Ascending aorta (tissue), 2 donors: ENCODE measurements at regions not wholly inside any gene's neighbourhood (a gene's known extent, or its start where the extent isn't known, plus 50 kb on each side); places are given as distances from the start of the nearest gene placed in this dataset.

Experiments
- DNase-seq, 2 donors: peaks; one replicate each; pipeline ENCODE4 v3.0.0-alpha.2; 2019; ENCODE audit warnings: low spot score in 2 of 2
- H3K27ac ChIP-seq, 2 donors: fragments of 200-600 bp; sonication (generic); one replicate each; pipeline ENCODE4 v1.5.1; 2016 to 2017; ENCODE audit warnings: mild to moderate bottlenecking in 1 of 2
- H3K27me3 ChIP-seq: fragments of 200-600 bp; sonication (generic); one replicate; pipeline ENCODE4 v1.5.1; 2017
- H3K36me3 ChIP-seq, 2 donors: fragments of 200-600 bp; sonication (generic); one replicate each; pipeline ENCODE4 v1.5.1; 2016
- H3K4me1 ChIP-seq, 2 donors: fragments of 200-600 bp; sonication (generic); one replicate each; pipeline ENCODE4 v1.5.1; 2016 to 2017; ENCODE audit warnings: mild to moderate bottlenecking in 1 of 2
- H3K4me3 ChIP-seq, 2 donors: fragments of 200-600 bp; sonication (generic); one replicate each; pipeline ENCODE4 v1.5.1; 2016 to 2017; ENCODE audit warnings: mild to moderate bottlenecking in 1 of 2
- H3K9me3 ChIP-seq, 2 donors: fragments of 200-600 bp; sonication (generic); one replicate each; pipeline ENCODE4 v1.5.1; 2016
- CTCF ChIP-seq, 3 experiments: fragments of 200-600 bp in 2 of 3; fragments of 450-650 bp in 1 of 3; sonication (generic) in 2 of 3; IDR thresholded peaks; one replicate each; pipeline ENCODE4 v1.5.1; 2016 to 2019; ENCODE audit warnings: antibody characterized with exemption in 3 of 3, mild to moderate bottlenecking in 1 of 3, moderate library complexity in 1 of 3
- intact Hi-C: fragments of 100-400 bp; cut with DNase I; formaldehyde crosslinking; loops from one replicate; pipeline ENCODE4 v1.15.1; 2023

GRCh38 chr1:193487722-193488121 lies 301.3 kb upstream of the B3GALT2 start:
- H3K36me3 ChIP-seq: no peaks in the 10 kb centered on the region
- no peak overlapping the region for H3K27ac ChIP-seq
- H3K27me3 ChIP-seq: no peaks in the 10 kb centered on the region
- H3K9me3 ChIP-seq: no peaks in the 10 kb centered on the region
- no peak overlapping the region for H3K4me3 ChIP-seq
- TF ChIP-seq CTCF (IDR thresholded peaks at IDR 0.05): no peak
- no peak for DNase-seq
- H3K4me1 ChIP-seq: no peaks in the 10 kb centered on the region
- intact Hi-C loops: no loop called here

- H3K27me3 ChIP-seq: no peaks in the 10 kb centered on the region
- DNase-seq: no peak
- H3K36me3 ChIP-seq: no peaks in the 10 kb centered on the region
- TF ChIP-seq CTCF (IDR thresholded peaks at IDR 0.05): no peak
- H3K4me1 ChIP-seq: no peaks in the 10 kb centered on the region
- no peaks in the 10 kb centered on the region for H3K9me3 ChIP-seq
- H3K27ac ChIP-seq: no peak overlapping the region
- intact Hi-C loops: no loop called here
- no peak overlapping the region for H3K4me3 ChIP-seq
Measured at GRCh38 chr1:193486671-193487229, 300.3 kb upstream of the B3GALT2 start.

- no peaks in the 10 kb centered on the region for H3K9me3 ChIP-seq
- TF ChIP-seq CTCF (IDR thresholded peaks at IDR 0.05): no peak
- intact Hi-C loops: no loop called here
- H3K36me3 ChIP-seq: no peaks in the 10 kb centered on the region
- no peaks in the 10 kb centered on the region for H3K4me1 ChIP-seq
- no peak overlapping the region for H3K27ac ChIP-seq
- H3K4me3 ChIP-seq: no peak overlapping the region
- DNase-seq: no peak
- H3K27me3 ChIP-seq: no peaks in the 10 kb centered on the region
Measured at GRCh38 chr1:193480755-193481154, 294.3 kb upstream of the B3GALT2 start.

GRCh38 chr1:193479187-193479586 lies 292.8 kb upstream of the B3GALT2 start:
- intact Hi-C loops: no loop called here
- H3K9me3 ChIP-seq: no peaks in the 10 kb centered on the region
- no peak for TF ChIP-seq CTCF (IDR thresholded peaks at IDR 0.05)

GRCh38 chr1:193476748-193477147 lies 290.3 kb upstream of the B3GALT2 start:
- H3K27me3 ChIP-seq: no peaks in the 10 kb centered on the region
- H3K4me1 ChIP-seq: no peaks in the 10 kb centered on the region
- TF ChIP-seq CTCF (IDR thresholded peaks at IDR 0.05): no peak
- H3K27ac ChIP-seq: no peak overlapping the region
- no peaks in the 10 kb centered on the region for H3K36me3 ChIP-seq
- no peak overlapping the region for H3K4me3 ChIP-seq
- intact Hi-C loops: no loop called here
- no peaks in the 10 kb centered on the region for H3K9me3 ChIP-seq
- no peak for DNase-seq

More at GRCh38 chr1:193479187-193479586, 292.8 kb upstream of the B3GALT2 start:
- no peak overlapping the region for H3K4me3 ChIP-seq
- H3K27me3 ChIP-seq: no peaks in the 10 kb centered on the region
- peak in 1 of 2 donors; percentile 8 for DNase-seq
- H3K4me1 ChIP-seq: no peaks in the 10 kb centered on the region
- H3K27ac ChIP-seq: no peak overlapping the region
- no peaks in the 10 kb centered on the region for H3K36me3 ChIP-seq

GRCh38 chr1:193473932-193474331 lies 287.5 kb upstream of the B3GALT2 start:
- H3K36me3 ChIP-seq: no peaks in the 10 kb centered on the region
- intact Hi-C loops: no loop called here
- TF ChIP-seq CTCF (IDR thresholded peaks at IDR 0.05): no peak

More at GRCh38 chr1:193473932-193474331, 287.5 kb upstream of the B3GALT2 start:
- no peaks in the 10 kb centered on the region for H3K27me3 ChIP-seq
- no peaks in the 10 kb centered on the region for H3K9me3 ChIP-seq
- H3K4me3 ChIP-seq: no peak overlapping the region
- no peak overlapping the region for H3K27ac ChIP-seq
- no peaks in the 10 kb centered on the region for H3K4me1 ChIP-seq
- no peak for DNase-seq
